HepG2 (cell line): ENCODE measurements at regions not wholly inside any gene's neighbourhood (a gene's known extent, or its start where the extent isn't known, plus 50 kb on each side); places are given as distances from the start of the nearest gene placed in this dataset.

Experiments used
- ATF7-NPFF ChIP-seq: sonication (generic); formaldehyde crosslinking; IDR thresholded peaks from 2 replicates; pipeline ENCODE4 v1.8.1; 2023; ENCODE audit warnings: mild to moderate bottlenecking, low read depth, missing genetic modification reagents, moderate library complexity
- CREBL2 ChIP-seq: sonication (generic); formaldehyde crosslinking; IDR thresholded peaks from 2 replicates; pipeline ENCODE4 v1.8.1; 2023; ENCODE audit warnings: missing genetic modification reagents, mild to moderate bottlenecking, borderline replicate concordance
- DMAP1 ChIP-seq: IDR thresholded peaks from 2 replicates; pipeline ENCODE4 v1.6.1; 2016
- FOXK1 ChIP-seq: sonication (generic); formaldehyde crosslinking; IDR thresholded peaks from 2 replicates; pipeline ENCODE4 v1.4.0; 2020; ENCODE audit warnings: low read depth, missing genetic modification reagents, borderline replicate concordance
- FOXP1 ChIP-seq, 2 experiments: fragments of 450-650 bp in 1 of 2; IDR thresholded peaks; 2 replicates each; pipeline ENCODE4 v1.6.1; 2017 to 2018; ENCODE audit warnings: antibody characterized with exemption in 1 of 2
- HHEX ChIP-seq: IDR thresholded peaks from 2 replicates; pipeline ENCODE4 v1.6.1; 2016; ENCODE audit warnings: control low read depth
- MEF2D ChIP-seq: sonication (generic); formaldehyde crosslinking; IDR thresholded peaks from 2 replicates; pipeline ENCODE4 v1.5.1; 2020; ENCODE audit warnings: mild to moderate bottlenecking, missing genetic modification reagents
- NCOR1 ChIP-seq: fragments of 200-600 bp; sonication (generic); IDR thresholded peaks from 2 replicates; pipeline ENCODE4 v1.7.0; 2017; ENCODE audit warnings: antibody characterized with exemption, low read length, borderline replicate concordance
- NR2F6 ChIP-seq, 2 experiments: IDR thresholded peaks; 2 replicates each; pipeline ENCODE4 v1.6.1; 2016; ENCODE audit warnings: antibody characterized with exemption in 1 of 2, mild to moderate bottlenecking in 1 of 2
- SAP130 ChIP-seq: IDR thresholded peaks from 2 replicates; pipeline ENCODE4 v1.6.1; 2016; ENCODE audit warnings: low read depth
- SATB2 ChIP-seq: sonication (generic); formaldehyde crosslinking; IDR thresholded peaks from 2 replicates; pipeline ENCODE4 v1.5.0; 2020; ENCODE audit warnings: missing genetic modification reagents
- SMYD3 ChIP-seq: sonication (generic); formaldehyde crosslinking; IDR thresholded peaks from 2 replicates; pipeline ENCODE4 v1.8.1; 2023; ENCODE audit warnings: mild to moderate bottlenecking, missing genetic modification reagents
- TARDBP ChIP-seq: sonication (generic); formaldehyde crosslinking; IDR thresholded peaks from 2 replicates; pipeline ENCODE4 v1.8.0; 2022; ENCODE audit warnings: mild to moderate bottlenecking, missing genetic modification reagents
- TFE3 ChIP-seq: IDR thresholded peaks from 2 replicates; pipeline ENCODE4 v1.6.1; 2016
- YEATS4 ChIP-seq: sonication (generic); formaldehyde crosslinking; IDR thresholded peaks from 2 replicates; pipeline ENCODE4 v1.4.0; 2020; ENCODE audit warnings: missing genetic modification reagents, borderline replicate concordance
- ZBTB34 ChIP-seq: sonication (generic); formaldehyde crosslinking; IDR thresholded peaks from 2 replicates; pipeline ENCODE4 v1.8.0; 2022; ENCODE audit warnings: mild to moderate bottlenecking, missing genetic modification reagents
- ZNF20 ChIP-seq: sonication (generic); formaldehyde crosslinking; IDR thresholded peaks from 2 replicates; pipeline ENCODE4 v1.4.0; 2020; ENCODE audit warnings: mild to moderate bottlenecking, moderate library complexity, missing genetic modification reagents
- ZNF383 ChIP-seq: sonication (generic); formaldehyde crosslinking; IDR thresholded peaks from 2 replicates; pipeline ENCODE4 v1.4.0; 2020; ENCODE audit warnings: missing genetic modification reagents, mild to moderate bottlenecking, borderline replicate concordance
- ZNF44 ChIP-seq: sonication (generic); formaldehyde crosslinking; IDR thresholded peaks from 2 replicates; pipeline ENCODE4 v1.5.1; 2020; ENCODE audit warnings: mild to moderate bottlenecking, missing genetic modification reagents
- ZNF564 ChIP-seq: sonication (generic); formaldehyde crosslinking; IDR thresholded peaks from 2 replicates; pipeline ENCODE4 v1.8.1; 2023; ENCODE audit warnings: mild to moderate bottlenecking, missing genetic modification reagents
- ZNF709 ChIP-seq: sonication (generic); formaldehyde crosslinking; IDR thresholded peaks from 2 replicates; pipeline ENCODE4 v1.5.0; 2020; ENCODE audit warnings: mild to moderate bottlenecking, missing genetic modification reagents
- ZNF724P ChIP-seq: sonication (generic); formaldehyde crosslinking; IDR thresholded peaks from 2 replicates; pipeline ENCODE4 v1.8.0; 2022; ENCODE audit warnings: missing genetic modification reagents, borderline replicate concordance
- ZSCAN20 ChIP-seq: sonication (generic); formaldehyde crosslinking; IDR thresholded peaks from 2 replicates; pipeline ENCODE4 v1.4.0; 2020; ENCODE audit warnings: missing genetic modification reagents, mild to moderate bottlenecking, borderline replicate concordance
- TF ChIP-seq, protein P1 (sequence below): sonication (generic); formaldehyde crosslinking; IDR thresholded peaks from 2 replicates; pipeline ENCODE4 v1.4.0; 2020; ENCODE audit warnings: missing genetic modification reagents, borderline replicate concordance
- TF ChIP-seq, protein P2 (sequence below): sonication (generic); formaldehyde crosslinking; IDR thresholded peaks from 2 replicates; pipeline ENCODE4 v1.8.0; 2022; ENCODE audit warnings: mild to moderate bottlenecking, missing genetic modification reagents; ENCODE audit not compliant: insufficient replicate concordance

- TF ChIP-seq YEATS4 (0 out of 2 replicates have a peak, but pooled peaks have one; percentile 33), NR2F6 (IDR thresholded peaks at IDR 0.05) (0 out of 2 replicates have a peak, but pooled peaks have one; percentile 15), NR2F6 (CRISPR knock-in tag; IDR thresholded peaks at IDR 0.05) (peak; percentile 43), ATF7-NPFF (CRISPR knock-in tag) (no peak), SMYD3 (CRISPR knock-in tag) (no peak), CREBL2 (CRISPR knock-in tag) (no peak), TARDBP (CRISPR knock-in tag) (peak; percentile 21; the same call in 1 of the 2 replicates), ZBTB34 (CRISPR knock-in tag) (peak; percentile 96), ZNF44 (CRISPR knock-in tag) (no peak), ZNF564 (CRISPR knock-in tag) (no peak), SATB2 (CRISPR knock-in tag) (peak; percentile 49; the same call in 1 of the 2 replicates), FOXP1 (IDR thresholded peaks at IDR 0.05) (0 out of 2 replicates have a peak, but pooled peaks have one; percentile 2), FOXP1 (CRISPR knock-in tag; IDR thresholded peaks at IDR 0.05) (peak; percentile 66), ZNF383 (CRISPR knock-in tag) (no peak), ZNF20 (peak; percentile 60; the same call in 1 of the 2 replicates), ZNF709 (CRISPR knock-in tag) (0 out of 2 replicates have a peak, but pooled peaks have one; percentile 23), SAP130 (CRISPR knock-in tag) (peak; percentile 75), HHEX (no peak), MEF2D (CRISPR knock-in tag) (0 out of 2 replicates have a peak, but pooled peaks have one; percentile 49), NCOR1 (peak; percentile 56; the same call in 1 of the 2 replicates), ZSCAN20 (CRISPR knock-in tag) (0 out of 2 replicates have a peak, but pooled peaks have one; percentile 37), FOXK1 (0 out of 2 replicates have a peak, but pooled peaks have one; percentile 17), DMAP1 (CRISPR knock-in tag) (peak; percentile 38; the same call in 1 of the 2 replicates), TFE3 (CRISPR knock-in tag) (peak; percentile 27; the same call in 1 of the 2 replicates), ZNF724P (CRISPR knock-in tag) (no peak)
- TF ChIP-seq, protein P1, sequence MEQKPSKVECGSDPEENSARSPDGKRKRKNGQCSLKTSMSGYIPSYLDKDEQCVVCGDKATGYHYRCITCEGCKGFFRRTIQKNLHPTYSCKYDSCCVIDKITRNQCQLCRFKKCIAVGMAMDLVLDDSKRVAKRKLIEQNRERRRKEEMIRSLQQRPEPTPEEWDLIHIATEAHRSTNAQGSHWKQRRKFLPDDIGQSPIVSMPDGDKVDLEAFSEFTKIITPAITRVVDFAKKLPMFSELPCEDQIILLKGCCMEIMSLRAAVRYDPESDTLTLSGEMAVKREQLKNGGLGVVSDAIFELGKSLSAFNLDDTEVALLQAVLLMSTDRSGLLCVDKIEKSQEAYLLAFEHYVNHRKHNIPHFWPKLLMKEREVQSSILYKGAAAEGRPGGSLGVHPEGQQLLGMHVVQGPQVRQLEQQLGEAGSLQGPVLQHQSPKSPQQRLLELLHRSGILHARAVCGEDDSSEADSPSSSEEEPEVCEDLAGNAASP (CRISPR knock-in tag): peak; percentile 46; the same call in 1 of the 2 replicates
- TF ChIP-seq, protein P2, sequence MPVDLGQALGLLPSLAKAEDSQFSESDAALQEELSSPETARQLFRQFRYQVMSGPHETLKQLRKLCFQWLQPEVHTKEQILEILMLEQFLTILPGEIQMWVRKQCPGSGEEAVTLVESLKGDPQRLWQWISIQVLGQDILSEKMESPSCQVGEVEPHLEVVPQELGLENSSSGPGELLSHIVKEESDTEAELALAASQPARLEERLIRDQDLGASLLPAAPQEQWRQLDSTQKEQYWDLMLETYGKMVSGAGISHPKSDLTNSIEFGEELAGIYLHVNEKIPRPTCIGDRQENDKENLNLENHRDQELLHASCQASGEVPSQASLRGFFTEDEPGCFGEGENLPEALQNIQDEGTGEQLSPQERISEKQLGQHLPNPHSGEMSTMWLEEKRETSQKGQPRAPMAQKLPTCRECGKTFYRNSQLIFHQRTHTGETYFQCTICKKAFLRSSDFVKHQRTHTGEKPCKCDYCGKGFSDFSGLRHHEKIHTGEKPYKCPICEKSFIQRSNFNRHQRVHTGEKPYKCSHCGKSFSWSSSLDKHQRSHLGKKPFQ: peak; percentile 70
These were observed 77.5 kb upstream of the HK2 start (continued) for GRCh38 chr2:74756356-74756890.
